AG09309 (cell line): ENCODE measurements at regions not wholly inside any gene's neighbourhood (a gene's known extent, or its start where the extent isn't known, plus 50 kb on each side); places are given as distances from the start of the nearest gene placed in this dataset.

Source experiments
- DNase-seq: peaks from one replicate; pipeline ENCODE4 v3.0.0-alpha.2; 2010; ENCODE audit warnings: low read depth
- H3K4me3 ChIP-seq: 2 replicates; pipeline ENCODE4 v1.5.1; 2011; ENCODE audit warnings: mild to moderate bottlenecking, low read depth, low read length, moderate library complexity; ENCODE audit not compliant: control insufficient read depth
- CTCF ChIP-seq: IDR thresholded peaks from 2 replicates; pipeline ENCODE4 v1.5.1; 2011; ENCODE audit warnings: mild to moderate bottlenecking, low read depth, low read length, inconsistent platforms; ENCODE audit not compliant: insufficient read depth, control insufficient read depth; ENCODE audit errors: missing control alignments

DNA sequence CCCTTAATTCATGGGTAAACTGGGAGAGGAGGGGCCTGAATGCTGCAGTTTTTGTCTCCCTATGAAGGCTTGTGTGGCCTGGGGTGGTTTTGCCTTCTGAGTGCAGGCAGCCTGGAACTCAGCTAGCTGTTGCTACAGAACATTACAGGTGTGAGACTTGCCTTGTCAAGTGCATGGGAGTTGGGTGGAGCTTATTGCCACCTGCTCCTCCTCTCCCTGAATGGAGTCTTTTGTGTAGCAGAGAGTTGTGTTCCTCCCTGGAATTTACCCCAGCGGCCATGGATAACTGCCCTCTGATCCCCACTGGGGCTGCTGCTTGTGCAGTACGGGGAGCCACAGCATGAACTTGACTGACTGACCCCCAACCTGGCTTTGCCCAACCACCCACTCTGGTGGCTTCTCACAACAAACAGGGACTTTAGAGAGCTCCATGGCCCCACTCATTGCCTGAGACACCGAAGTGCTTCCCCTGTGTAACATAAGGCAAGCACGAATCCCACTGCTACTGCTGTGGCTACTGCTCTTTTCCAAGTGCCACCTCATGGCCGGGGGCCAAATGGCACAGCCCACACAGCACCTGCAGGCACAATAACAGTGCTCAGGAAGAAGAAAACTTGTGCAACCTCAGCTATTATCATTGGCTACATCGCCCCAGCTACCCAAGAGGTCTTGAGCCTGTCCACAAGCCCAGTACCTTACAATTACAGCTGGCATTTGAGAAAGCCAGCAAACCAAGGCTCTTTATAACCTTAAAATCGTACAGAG lies 942.9 kb downstream of the CDH18 start:
- H3K4me3 ChIP-seq, result no peak overlapping the region
- DNase-seq, result no peak
- TF ChIP-seq CTCF, result no peak

- no peak overlapping the region for H3K4me3 ChIP-seq
- TF ChIP-seq CTCF, result no peak
- DNase-seq, result no peak
These were observed 940.7 kb downstream of the CDH18 start for GRCh38 chr5:19047277-19047676.

- DNase-seq, result no peak
- H3K4me3 ChIP-seq, result no peak overlapping the region
- TF ChIP-seq CTCF, result no peak
These were observed 939.3 kb downstream of the CDH18 start for GRCh38 chr5:19048726-19049125.

DNA sequence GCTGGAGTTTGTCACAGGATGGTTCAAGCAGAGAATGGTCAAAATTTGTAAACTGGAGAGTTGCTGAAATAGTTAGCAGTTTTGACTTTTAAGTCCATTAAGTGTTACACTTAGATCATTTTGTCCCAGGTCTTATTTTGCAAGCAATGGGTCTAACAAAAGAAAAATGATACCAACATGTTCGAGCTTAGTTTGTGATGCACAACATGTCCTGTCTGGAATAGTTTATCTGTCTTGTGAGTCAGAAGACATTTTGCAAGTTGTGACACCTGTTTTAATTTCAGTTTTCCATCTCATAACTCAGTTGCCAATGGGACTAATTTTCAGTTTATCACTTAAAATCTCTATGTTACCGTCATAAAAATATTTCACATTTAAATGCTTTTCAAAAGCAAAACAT lies 929.8 kb downstream of the CDH18 start:
- TF ChIP-seq CTCF, result no peak
- no peak for DNase-seq
- H3K4me3 ChIP-seq, result no peak overlapping the region

DNA sequence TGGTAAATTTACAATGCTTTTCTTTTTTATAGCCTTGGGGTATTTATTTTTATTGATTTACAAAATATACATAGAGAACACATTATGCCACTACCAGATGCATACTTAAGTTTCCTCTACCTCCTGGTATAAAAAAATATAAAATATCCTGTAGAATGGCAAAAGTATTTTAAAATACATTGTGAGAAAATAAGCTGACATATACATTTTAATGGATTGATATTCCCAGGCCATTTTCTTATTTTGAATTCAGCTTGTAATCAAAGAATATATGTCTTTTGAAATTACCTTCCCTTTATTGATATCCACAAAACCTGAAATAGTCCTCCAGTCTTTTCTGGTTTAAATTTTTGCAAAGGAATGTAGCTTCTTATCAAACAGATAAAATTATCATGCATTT lies 923.9 kb downstream of the CDH18 start:
- H3K4me3 ChIP-seq, result no peak overlapping the region
- DNase-seq, result no peak
- TF ChIP-seq CTCF, result no peak

DNA sequence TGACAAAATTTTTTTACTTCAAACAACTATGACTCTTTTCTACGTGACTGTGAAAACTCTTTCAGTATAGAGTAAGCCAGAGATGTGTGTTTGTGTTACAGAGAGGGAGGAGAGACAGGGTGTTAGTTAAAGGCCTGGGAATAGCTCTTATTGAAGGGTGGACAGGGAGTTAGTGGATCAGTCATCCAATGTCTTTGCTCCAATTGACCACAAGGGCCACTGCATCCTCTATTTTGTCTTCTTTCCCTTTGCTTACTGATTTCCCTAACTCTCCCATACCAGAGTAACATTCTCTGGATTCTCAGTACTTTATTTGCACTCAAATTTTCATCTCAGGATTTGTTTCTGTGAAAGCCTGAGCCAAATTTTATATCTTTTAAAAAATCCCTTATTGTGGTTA lies 920.3 kb downstream of the CDH18 start:
- no peak overlapping the region for H3K4me3 ChIP-seq
- DNase-seq, result no peak
- TF ChIP-seq CTCF, result no peak

- no peak overlapping the region for H3K4me3 ChIP-seq
- TF ChIP-seq CTCF, result no peak
- DNase-seq, result no peak
These were observed 889.6 kb downstream of the CDH18 start for GRCh38 chr5:19098434-19098833.
